ENCODE measurements at regions not wholly inside any gene's neighbourhood (a gene's known extent, or its start where the extent isn't known, plus 50 kb on each side); places are given as distances from the start of the nearest gene placed in this dataset.
"Not testable (repeated sequence)": the region's sequence is repeated elsewhere in the genome, so short reads cannot be mapped to it uniquely, and the experiment has no call there.

DNA sequence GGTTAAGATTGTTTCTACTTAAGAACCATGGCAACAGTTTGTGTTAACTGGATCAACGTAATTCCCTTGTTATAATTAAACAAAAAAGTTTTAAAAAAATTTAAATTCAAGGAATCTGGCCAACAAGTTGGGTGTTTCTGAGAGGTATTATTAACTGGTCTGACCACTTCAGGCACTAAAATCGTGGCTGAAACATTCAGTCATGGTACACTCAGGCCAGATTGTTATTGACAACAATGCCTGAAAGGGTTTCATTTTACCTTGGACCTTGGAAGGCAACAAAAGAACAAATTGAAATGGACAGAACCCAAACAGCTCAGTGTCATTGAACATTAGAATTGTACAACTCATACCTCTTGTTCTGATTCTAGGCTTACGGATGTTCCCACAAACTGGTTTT, 103.3 kb upstream of the ARMC3 start:
- DNase-seq, result no peak

DNA sequence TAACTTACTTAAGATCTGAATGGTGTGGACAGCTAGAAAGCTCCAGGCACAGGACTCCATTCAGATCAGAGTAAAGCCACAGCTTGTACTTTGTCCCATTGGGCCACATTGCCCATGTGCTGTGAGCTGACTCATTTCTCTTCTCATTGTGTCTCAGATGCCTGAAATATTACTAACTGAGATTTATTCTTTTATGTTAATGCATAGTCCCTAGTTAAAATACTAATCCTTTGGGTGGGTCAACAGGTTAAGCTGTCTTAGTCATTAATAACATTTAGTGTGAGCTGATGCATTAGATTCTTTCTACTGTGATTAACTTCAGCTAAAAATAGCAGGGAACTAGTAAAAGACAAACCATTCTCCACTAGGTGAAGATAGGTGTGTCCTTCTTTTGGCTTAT, 104.7 kb upstream of the ARMC3 start:
- DNase-seq, result peak; percentile 85

DNA sequence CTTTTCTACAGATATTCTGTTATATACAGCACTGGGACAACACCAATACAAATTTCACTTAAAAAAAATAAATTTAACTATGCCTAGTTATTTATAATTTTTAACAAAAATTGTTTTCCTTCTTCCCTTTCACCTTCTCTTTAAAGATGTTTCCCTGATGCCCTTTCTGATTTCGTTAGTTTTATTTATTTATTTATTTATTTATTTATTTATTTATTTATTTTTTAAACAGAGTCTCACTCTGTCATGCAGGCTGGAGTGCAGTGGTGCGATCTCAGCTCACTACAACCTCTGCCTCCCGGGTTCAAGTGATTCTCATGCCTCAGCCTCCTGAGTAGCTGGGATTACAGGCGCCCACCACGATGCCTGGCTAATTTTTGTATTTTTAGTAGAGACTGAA, 105.9 kb upstream of the ARMC3 start:
- DNase-seq, result not testable (repeated sequence)

DNA sequence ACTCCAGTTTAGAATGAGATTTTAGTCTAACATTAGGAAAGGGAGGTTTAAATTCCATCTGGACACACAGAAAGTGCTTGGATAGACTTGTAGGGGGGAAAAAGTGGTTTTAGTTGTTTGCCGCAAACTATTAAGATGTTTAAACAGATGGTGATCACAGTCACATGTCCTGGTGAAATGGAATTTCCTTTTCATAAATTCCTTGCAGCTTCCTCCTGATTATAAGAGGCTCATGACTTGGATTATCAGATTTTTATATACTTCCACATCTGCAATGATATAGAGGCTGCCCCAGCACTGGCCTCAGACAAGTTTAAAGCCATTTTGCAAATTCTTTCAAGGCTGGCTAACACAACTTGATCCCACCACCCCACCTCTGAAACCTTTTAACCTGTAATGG, 106.4 kb upstream of the ARMC3 start:
- DNase-seq, result no peak

DNA sequence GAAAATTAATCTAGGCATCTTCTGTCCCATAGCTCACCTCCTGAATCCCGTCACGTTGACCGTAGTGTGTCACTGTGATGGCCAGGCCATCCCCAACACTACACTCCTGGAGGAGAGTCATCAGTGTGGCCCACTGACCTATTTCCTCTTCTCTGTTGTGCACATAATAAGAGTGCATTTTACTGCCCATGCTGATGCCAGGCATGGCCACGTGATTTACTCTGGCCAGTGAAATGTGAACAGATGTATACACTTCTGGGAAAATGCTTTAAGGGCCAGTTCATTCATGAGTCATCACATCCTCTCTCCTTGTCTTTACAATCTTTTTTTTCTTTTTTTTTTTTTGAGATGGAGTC, 101.9 kb upstream of the PIP4K2A start:
- DNase-seq, result peak; percentile 67

DNA sequence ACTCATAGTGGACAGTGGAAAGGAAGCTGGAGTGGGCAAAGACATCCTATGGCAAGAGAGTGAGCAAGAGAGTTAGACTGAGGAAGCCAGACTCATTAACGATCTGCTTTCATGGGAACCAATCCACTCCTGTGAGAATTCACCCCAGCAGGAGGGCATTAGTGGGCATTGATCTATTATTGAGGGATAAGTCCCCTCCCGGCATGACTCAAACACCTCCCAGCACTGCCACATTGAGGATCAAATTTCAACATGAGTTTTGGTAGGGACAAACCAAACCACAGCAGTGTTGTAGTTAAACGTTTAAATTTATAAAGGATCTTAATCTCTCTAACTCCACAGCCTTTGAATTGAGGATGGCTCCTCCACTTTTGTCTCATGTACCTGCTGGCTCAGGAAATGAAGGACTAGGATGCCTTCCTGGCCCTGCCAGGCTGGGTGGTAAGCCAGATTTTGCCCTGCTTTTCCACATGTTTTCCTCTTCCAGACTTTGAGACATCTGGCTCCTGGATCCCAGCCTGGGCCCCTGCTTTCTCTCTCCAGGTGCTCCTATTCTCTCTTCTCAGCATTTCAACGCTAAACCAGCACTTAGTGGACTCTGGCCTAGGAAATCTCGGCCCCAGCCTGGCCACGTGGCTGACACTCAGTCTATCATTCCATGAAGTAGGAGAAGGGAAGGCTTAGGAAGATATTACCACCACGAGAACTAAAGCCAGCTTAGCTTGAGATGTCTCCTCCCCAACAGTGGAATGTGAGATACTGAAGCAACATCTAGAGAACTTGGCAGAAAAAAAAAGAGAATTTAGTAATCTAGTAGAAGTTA, 96.5 kb upstream of the PIP4K2A start:
- DNase-seq, result no peak

DNA sequence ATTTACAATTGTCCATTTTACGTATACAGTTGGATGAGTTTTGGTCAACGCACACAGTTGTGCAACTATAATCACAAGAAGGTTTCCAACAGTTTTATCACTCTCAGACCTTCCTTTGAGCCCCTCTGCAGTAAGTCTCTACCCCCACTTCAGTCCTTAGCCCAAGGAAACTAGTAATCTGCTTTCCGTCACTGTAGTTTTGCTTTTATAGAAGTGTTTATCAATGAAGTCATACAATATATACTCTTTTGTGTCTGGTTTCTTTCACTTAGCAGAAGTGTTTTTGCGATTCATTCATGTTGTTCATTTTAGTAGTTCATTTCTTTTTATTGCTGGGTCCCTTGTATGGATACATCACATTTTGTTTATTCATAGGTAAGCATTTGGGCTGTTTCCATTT, 92.9 kb upstream of the PIP4K2A start:
- DNase-seq, result no peak

DNA sequence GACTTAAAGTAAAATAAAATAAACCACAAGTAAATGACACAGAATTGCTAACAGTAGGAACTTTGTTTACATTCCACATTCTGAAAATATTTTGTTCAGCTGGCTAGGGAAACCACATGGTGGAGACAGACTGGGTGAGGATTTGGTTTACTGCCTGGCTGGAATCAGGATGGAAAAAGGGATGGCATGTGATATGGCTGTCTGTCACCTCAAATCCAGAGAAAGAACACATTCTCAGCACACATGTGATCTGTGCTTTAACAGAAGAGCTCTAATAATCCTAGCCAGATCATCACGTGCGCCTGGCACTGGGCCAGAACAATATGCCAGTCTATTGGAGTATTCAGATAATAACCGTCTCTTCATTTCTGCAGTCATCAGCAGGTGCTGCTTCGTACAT, 90.9 kb upstream of the PIP4K2A start:
- peak; percentile 64 for DNase-seq

DNA sequence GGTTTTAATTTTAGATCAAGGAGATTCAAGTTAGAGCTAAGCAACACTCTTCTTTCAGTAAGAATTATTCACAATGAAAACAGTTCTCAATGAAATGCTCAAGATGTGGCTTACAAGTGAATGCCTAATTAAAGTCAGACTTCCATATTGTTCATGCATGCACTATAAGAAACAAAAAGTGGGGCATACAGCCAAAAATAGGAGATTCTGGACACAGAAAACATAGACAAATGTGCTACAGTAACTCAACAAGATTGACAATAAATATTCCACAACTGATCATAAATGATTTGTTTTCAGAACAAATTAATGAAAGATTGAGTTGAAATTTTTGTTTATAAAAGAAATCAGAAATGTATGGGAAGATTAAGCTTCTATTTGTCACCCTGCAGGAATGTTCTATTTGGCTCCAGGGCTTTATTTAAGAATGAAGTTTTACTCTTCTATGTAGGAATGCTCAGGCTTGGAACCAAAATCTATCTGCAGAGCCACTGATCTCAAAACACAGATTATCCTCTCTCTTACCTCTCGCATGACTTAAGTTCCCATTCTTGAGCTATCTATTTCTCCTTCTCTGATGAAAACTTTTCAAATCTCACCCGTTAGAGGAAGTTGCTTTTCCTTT, 89.0 kb upstream of the PIP4K2A start:
- DNase-seq, result no peak

DNA sequence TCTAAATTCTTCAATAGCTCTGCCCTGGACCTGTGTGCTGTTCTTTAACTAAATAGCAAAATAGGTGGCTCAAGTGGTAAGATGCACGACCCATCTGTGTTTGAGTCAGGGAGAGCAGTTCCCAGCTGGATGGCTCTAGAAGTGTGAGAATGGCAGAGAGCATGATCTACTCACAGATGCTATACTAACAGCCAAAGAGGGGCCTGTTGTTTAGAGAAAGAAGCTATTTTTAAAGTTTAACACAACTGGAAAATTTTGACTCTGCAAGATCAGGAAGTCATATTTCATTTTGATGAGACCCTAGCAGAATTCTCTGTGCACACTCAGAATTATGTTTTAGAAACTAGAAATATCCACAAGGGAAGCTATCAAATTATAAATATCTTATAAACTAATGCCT, 87.4 kb upstream of the PIP4K2A start:
- DNase-seq, result no peak

DNA sequence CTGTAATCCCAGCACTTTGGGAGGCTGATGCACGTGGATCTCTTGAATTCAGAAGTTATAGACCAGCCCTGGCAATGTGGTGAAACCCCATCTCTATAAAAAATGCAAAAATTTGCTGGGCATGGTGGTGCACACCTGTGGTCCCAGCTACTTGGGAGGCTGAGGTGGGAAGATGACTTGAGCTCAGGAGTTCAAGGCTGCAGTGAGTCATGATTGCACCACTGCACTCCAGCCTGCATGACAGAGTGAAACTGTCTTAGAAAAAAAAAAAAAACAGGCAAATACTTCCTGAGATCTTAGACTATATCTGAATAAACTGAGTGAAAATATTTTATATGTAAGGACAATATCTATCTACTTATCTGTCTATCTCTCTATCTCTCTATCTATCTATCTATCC, 83.4 kb upstream of the PIP4K2A start:
- DNase-seq, result not testable (repeated sequence)

DNA sequence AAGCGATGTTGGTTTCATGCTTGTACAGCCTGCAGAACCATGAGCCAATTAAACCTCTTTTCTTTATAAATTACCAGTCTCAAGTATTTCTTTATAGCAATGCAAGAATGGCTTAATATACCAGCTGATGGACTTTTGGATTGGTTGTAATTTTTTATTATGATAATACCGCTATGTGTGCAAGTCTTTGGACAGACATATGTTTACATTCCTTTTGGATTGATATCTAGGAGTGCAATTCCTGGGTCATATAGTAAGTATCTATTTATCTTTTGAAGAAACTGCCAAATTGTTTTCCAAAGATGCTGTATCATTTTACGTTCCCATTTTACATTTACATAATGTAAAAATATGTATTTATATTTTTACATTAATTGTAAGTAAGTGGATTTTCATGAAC, 81.2 kb upstream of the PIP4K2A start:
- no peak for DNase-seq

DNA sequence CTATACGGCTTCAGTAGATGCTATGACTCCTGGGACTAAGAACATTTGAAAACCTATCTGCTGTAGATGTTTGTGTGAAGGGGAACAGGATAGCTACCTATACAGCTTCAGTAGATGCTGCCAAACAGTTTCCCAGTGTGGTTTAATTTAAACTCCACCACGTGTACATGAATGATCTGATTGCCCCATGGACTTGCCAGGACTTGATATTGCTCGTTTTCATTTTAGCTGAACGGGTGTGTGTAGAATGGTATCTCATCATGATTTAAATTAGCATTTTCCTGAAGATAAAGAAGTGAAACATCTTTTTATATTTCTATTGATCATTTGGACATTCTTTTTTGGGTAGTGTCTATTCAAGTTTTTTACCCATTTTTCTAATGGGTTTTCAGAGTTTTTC, 77.8 kb upstream of the PIP4K2A start:
- no peak for DNase-seq

DNA sequence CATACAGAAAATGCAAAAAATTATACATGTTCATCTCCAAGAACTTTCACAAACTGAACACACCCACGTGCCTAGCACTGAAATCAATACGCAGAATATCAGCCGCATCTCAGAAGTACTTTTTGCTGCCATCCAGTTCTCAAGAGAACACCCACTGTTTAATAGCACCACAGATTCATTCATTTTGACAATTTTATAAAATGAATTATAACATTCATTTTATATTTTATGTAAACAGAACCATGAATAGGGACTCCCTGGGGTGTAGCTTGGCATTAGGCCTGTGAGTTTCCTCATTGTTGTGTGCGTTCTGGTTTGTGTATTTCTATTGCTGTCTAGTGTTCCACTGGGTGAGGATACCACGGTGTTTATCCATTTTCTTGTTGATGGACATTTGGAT, 77.3 kb upstream of the PIP4K2A start:
- no peak for DNase-seq

DNA sequence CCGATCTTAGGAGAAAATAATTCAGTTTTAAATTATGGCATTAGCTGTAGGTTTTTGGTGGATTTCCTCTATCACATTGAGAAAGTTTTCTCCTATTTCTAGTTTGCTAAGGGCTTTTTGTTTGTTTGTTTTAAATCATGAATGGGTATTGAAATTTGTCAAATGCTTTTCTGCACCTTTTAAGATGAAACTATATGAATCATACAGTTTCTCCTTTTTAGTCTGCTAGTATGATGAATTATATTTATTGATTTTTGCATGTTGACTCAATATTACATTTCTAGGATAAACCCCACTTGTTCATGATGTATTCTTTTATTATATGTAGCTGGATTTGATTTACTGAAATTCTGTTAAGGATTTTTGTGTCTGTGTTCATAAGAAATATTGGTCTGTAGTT, 70.3 kb upstream of the PIP4K2A start:
- DNase-seq, result no peak

DNA sequence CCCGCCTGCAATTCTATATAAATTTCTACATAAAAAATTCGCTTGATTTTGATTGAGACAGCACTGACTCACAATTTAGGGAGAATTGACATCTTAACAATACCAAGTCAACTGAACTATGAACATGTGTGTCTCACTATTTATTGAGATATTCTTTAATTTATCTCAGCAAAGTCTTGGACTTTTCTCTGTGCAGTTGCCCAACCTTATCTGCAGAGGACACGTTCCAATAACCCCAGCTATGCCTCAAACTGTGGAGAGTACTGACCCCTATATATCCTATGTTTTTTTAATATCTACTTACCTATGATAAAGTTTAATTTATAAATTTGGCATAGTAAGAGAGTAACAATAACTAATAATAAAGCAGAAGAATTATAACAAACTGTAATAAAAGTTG, 69.4 kb upstream of the PIP4K2A start:
- DNase-seq, result no peak

DNA sequence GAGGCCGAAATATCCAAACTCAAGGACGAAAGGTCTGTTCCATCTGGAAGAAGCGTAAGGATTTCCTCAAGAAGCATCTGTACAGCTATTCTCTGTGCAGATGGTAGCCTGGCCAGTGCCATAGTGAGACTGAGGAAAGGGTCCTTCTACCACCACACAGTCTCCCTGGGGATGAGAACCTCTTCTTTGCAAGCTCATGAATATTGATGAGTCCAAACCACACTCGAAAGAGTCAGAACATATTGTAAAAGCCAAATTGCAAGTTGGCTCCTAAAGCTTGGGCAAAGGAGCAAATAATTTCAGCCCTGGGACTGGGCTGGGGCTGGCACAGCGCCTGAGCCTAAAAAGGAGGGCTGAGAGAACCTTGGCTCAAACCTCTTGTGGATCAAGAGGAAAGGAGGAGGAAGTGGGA, 66.1 kb upstream of the PIP4K2A start:
- DNase-seq, result no peak

DNA sequence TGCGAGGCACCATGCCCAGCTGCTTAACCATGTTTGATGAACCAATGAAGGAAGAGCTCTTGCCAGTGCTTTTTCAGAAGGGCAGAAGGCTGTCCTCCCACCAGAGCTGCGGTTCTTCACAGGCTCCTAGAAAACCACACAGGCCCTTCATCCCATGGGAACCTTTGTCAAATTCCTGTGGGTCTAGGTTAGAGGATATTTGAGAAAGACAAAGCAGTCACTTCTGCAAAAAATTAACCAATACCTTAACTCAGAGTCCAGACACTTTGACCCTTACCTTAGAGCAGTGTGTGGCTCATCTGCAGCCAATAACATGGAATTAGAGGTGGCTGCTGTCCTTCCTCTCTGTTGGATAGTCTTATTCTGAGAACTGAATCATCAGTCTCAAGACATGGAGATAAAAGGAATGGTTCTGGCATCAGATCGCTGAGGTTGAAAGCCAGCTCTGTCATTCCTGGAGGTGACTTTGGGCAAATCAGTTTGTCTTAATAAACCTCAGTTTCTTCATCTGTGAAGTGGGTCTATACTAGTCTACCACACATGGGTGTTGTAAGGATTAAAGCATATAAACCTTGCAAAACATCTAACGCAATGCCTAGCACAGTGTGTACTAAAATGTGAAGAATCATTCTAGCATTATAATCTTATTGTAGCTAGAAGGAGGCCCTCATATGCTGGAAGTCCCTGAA, 65.1 kb upstream of the PIP4K2A start:
- DNase-seq, result peak; percentile 36

DNA sequence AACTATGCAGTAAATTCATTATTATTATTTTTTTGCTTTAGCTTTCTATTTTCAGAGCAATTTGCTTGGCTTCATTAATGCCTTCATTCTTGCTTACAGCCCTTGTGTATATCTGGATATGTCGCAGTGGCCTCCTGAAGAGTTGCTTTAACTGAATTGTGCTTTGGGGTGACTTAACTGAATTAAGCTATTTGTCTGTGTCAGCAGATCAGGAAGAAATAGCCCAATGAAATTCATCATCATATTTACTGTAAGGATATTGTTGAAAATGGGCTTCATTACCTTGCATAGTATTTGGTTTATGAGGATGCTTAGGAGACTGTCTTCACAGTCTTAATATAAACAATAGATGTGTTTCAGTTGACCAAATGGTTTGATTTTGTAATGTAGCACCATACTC, 59.7 kb upstream of the PIP4K2A start:
- DNase-seq, result no peak

DNA sequence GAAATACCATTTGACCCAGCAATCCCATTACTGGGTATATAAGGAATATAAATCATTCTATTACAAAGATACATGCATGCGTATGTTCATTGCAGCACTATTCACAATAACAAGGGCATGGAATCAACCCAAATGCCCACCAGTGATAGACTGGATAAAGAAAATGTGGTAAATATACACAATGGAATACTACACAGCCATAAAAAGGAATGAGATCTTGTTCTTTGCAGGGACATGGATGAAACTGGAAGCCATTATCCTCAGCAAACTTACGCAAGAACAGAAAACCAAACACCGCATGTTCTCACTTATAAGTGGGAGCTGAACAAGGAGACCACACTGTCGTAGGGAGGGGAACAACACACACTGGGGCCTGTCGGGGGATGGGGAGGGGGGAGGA, 57.3 kb upstream of the PIP4K2A start:
- DNase-seq, result not testable (repeated sequence)

DNA sequence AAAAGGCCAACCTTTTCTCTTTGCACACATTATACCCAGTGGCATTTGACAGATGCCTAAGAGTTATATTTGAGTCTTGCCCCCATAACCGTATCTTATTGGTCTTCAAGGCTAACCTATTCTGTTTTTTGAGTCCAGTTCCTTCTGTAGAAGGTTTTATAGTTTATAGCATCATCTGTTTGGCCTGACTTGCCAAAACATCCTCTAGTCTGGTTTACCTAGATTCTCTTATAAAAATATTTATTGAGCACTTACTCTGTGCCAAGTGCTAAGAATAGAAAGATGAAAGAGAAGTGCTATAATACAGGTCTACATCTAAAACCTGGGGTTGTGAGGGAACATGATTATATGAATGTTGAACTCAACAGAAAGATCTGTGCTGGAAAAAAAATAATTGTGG, 55.9 kb upstream of the PIP4K2A start:
- DNase-seq, result no peak

DNA sequence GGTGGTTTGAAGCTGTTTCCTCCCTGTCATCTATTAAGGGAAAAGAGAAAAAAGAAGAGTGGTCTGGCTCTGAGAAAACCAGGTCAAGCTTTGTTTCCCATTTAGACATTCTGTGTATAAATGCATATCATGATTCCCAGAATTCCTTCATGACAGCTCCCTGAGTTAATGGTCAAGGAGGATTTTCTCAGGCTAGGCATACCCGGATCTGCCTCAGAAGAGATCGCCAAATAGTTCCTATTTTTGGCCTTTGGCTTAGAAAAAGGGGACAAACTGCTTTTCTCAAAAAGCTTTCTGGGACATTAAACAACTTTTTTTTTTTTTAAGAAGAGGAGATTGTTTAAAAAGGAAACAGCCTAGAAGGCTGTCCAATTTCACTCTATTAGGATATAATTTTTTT, 53.5 kb upstream of the PIP4K2A start:
- DNase-seq, result no peak

DNA sequence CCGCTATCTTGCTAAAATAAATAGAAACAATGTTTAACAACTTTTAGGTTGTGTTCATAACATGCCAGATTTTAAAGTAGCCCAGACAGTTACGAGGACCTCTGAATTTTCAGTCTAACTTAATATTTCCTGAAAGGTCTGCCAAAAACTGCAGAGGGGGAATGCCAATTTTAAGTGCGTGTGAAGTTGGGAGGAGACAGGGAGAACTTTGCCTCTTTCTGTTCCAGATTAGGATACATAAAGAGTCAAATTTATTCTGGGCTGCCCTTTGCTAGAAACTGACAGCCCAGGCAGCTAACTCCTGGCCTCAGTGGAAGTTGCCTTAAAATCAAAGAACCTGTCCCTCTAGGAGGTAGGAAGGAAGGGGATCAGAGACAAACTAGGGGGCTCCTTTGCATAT, 52.3 kb upstream of the PIP4K2A start:
- no peak for DNase-seq

All from kidney glomerular epithelial cell (primary cell).